H1 (cell line): ENCODE measurements at regions not wholly inside any gene's neighbourhood (a gene's known extent, or its start where the extent isn't known, plus 50 kb on each side); places are given as distances from the start of the nearest gene placed in this dataset.

Experiments used
- ATF3 ChIP-seq: IDR thresholded peaks from 2 replicates; pipeline ENCODE4 v1.6.1; 2011; ENCODE audit warnings: low read depth, mild to moderate bottlenecking, low read length; ENCODE audit not compliant: insufficient read depth
- CHD7 ChIP-seq: fragments of 300-600 bp; sonication (generic); IDR thresholded peaks from 2 replicates; pipeline ENCODE4 v1.7.1; 2012; ENCODE audit warnings: low read length, moderate library complexity, mild to moderate bottlenecking, inconsistent platforms; ENCODE audit not compliant: insufficient replicate concordance
- RXRA ChIP-seq: IDR thresholded peaks from 2 replicates; pipeline ENCODE4 v1.6.1; 2011; ENCODE audit warnings: low read depth, mild to moderate bottlenecking, low read length, moderate library complexity; ENCODE audit not compliant: insufficient read depth
- SP2 ChIP-seq: IDR thresholded peaks from 2 replicates; pipeline ENCODE4 v1.6.1; 2012; ENCODE audit warnings: mild to moderate bottlenecking, low read length, inconsistent platforms
- SRF ChIP-seq: IDR thresholded peaks from 2 replicates; pipeline ENCODE4 v1.6.1; 2011; ENCODE audit warnings: mild to moderate bottlenecking, low read depth, low read length, moderate library complexity

GRCh38 chr13:63944911-63945310 is 2529.3 kb upstream of the PCDH20 start (continued):
- TF ChIP-seq CHD7: no peak
- no peak for TF ChIP-seq RXRA
- no peak for TF ChIP-seq SP2
- no peak for TF ChIP-seq SRF
- no peak for TF ChIP-seq ATF3
